ENCODE measurements at regions not wholly inside any gene's neighbourhood (a gene's known extent, or its start where the extent isn't known, plus 50 kb on each side); places are given as distances from the start of the nearest gene placed in this dataset.

GRCh38 chr13:31919971-31920726, 111.4 kb upstream of the FRY start:
- TF ChIP-seq, protein P1, sequence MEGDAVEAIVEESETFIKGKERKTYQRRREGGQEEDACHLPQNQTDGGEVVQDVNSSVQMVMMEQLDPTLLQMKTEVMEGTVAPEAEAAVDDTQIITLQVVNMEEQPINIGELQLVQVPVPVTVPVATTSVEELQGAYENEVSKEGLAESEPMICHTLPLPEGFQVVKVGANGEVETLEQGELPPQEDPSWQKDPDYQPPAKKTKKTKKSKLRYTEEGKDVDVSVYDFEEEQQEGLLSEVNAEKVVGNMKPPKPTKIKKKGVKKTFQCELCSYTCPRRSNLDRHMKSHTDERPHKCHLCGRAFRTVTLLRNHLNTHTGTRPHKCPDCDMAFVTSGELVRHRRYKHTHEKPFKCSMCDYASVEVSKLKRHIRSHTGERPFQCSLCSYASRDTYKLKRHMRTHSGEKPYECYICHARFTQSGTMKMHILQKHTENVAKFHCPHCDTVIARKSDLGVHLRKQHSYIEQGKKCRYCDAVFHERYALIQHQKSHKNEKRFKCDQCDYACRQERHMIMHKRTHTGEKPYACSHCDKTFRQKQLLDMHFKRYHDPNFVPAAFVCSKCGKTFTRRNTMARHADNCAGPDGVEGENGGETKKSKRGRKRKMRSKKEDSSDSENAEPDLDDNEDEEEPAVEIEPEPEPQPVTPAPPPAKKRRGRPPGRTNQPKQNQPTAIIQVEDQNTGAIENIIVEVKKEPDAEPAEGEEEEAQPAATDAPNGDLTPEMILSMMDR (IDR thresholded peaks at IDR 0.05; ENCODE audit: low read depth, low read length): no peak
- TF ChIP-seq, protein P2, sequence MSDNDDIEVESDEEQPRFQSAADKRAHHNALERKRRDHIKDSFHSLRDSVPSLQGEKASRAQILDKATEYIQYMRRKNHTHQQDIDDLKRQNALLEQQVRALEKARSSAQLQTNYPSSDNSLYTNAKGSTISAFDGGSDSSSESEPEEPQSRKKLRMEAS (IDR thresholded peaks at IDR 0.05; ENCODE audit: low read depth, low read length): no peak

Measured in NB4 (cell line).